ENCODE measurements at regions not wholly inside any gene's neighbourhood (a gene's known extent, or its start where the extent isn't known, plus 50 kb on each side); places are given as distances from the start of the nearest gene placed in this dataset.

- TF ChIP-seq MAX (IDR thresholded peaks at IDR 0.05), result no peak
- no peak for TF ChIP-seq EP300 (IDR thresholded peaks at IDR 0.05; ENCODE audit: borderline replicate concordance)
- no peak for TF ChIP-seq YY1 (IDR thresholded peaks at IDR 0.05; ENCODE audit: low read depth)
- TF ChIP-seq CREB1 (IDR thresholded peaks at IDR 0.05; ENCODE audit: low read depth), result no peak
- TF ChIP-seq USF1 (IDR thresholded peaks at IDR 0.05), result no peak
- no peak for TF ChIP-seq TAF1 (IDR thresholded peaks at IDR 0.05; ENCODE audit: low read depth)
- TF ChIP-seq CEBPB (IDR thresholded peaks at IDR 0.05), result no peak
- no peak for TF ChIP-seq EGR1 (IDR thresholded peaks at IDR 0.05)
- TF ChIP-seq TEAD4 (IDR thresholded peaks at IDR 0.05), result no peak
Measured at GRCh38 chr20:53831228-53831627, 237.6 kb upstream of the ZNF217 start.

All from Ishikawa (cell line).